Suprapubic skin (tissue), 4 donors: ENCODE measurements at regions not wholly inside any gene's neighbourhood (a gene's known extent, or its start where the extent isn't known, plus 50 kb on each side); places are given as distances from the start of the nearest gene placed in this dataset.

ENCODE experiments used
- CTCF ChIP-seq, 2 donors: fragments of 200-600 bp in 1 of 2; fragments of 450-650 bp in 1 of 2; sonication (generic) in 1 of 2; IDR thresholded peaks; one replicate each; pipeline ENCODE4 v1.5.1; 2016 to 2019; ENCODE audit warnings: antibody characterized with exemption in 2 of 2, mild to moderate bottlenecking in 1 of 2, moderate library complexity in 1 of 2
- EP300 ChIP-seq: sonication (generic); formaldehyde crosslinking; IDR thresholded peaks from one replicate; pipeline ENCODE4 v1.6.1; 2017; ENCODE audit warnings: antibody characterized with exemption
- POLR2A ChIP-seq, 2 donors: fragments of 450-650 bp; IDR thresholded peaks; one replicate each; pipeline ENCODE4 v1.6.1; 2017; ENCODE audit warnings: antibody characterized with exemption in 2 of 2, mild to moderate bottlenecking in 2 of 2, moderate library complexity in 2 of 2
- POLR2AphosphoS5 ChIP-seq, 3 donors: sonication (generic); formaldehyde crosslinking; IDR thresholded peaks; one replicate each; pipeline ENCODE4 v1.6.1; 2017; ENCODE audit warnings: antibody characterized with exemption in 3 of 3

GRCh38 chr1:241419986-241420385 lies 63.0 kb upstream of the RGS7 start:
- TF ChIP-seq CTCF (IDR thresholded peaks at IDR 0.05): no peak
- no peak for TF ChIP-seq POLR2A (IDR thresholded peaks at IDR 0.05)
- TF ChIP-seq POLR2AphosphoS5 (IDR thresholded peaks at IDR 0.05): no peak
- no peak for TF ChIP-seq EP300
